WTC11 (cell line): ENCODE measurements at regions not wholly inside any gene's neighbourhood (a gene's known extent, or its start where the extent isn't known, plus 50 kb on each side); places are given as distances from the start of the nearest gene placed in this dataset.

ENCODE experiments used
- CREM ChIP-seq: sonication (generic); formaldehyde crosslinking; IDR thresholded peaks from 2 replicates; pipeline ENCODE4 v1.8.1; 2022; ENCODE audit warnings: mild to moderate bottlenecking, missing genetic modification reagents, moderate library complexity
- JUN ChIP-seq: sonication (generic); formaldehyde crosslinking; IDR thresholded peaks from 2 replicates; pipeline ENCODE4 v1.8.0; 2023; ENCODE audit warnings: mild to moderate bottlenecking, missing genetic modification reagents
- NFE2L1 ChIP-seq: sonication (generic); formaldehyde crosslinking; IDR thresholded peaks from 2 replicates; pipeline ENCODE4 v1.8.1; 2023; ENCODE audit warnings: missing genetic modification reagents
- NR2C2 ChIP-seq: sonication (generic); formaldehyde crosslinking; IDR thresholded peaks from 2 replicates; pipeline ENCODE4 v1.8.0; 2022; ENCODE audit warnings: mild to moderate bottlenecking, missing genetic modification reagents
- TP53 ChIP-seq: sonication (generic); formaldehyde crosslinking; IDR thresholded peaks from 2 replicates; pipeline ENCODE4 v1.8.1; 2023; ENCODE audit warnings: mild to moderate bottlenecking, missing genetic modification reagents
- ZNF219 ChIP-seq: sonication (generic); formaldehyde crosslinking; IDR thresholded peaks from 2 replicates; pipeline ENCODE4 v1.8.0; 2023; ENCODE audit warnings: missing genetic modification reagents, mild to moderate bottlenecking, borderline replicate concordance
- ZNF317 ChIP-seq: sonication (generic); formaldehyde crosslinking; IDR thresholded peaks from 2 replicates; pipeline ENCODE4 v1.8.1; 2023; ENCODE audit warnings: low read depth, mild to moderate bottlenecking, moderate library complexity, missing genetic modification reagents, borderline replicate concordance
- TF ChIP-seq, protein P1 (sequence below): fragments of 200-600 bp; IDR thresholded peaks from 2 replicates; pipeline ENCODE4 v1.8.0; 2022; ENCODE audit warnings: antibody characterized with exemption
- TF ChIP-seq, protein P2 (sequence below): sonication (generic); formaldehyde crosslinking; IDR thresholded peaks from 2 replicates; pipeline ENCODE4 v1.8.0; 2023; ENCODE audit warnings: mild to moderate bottlenecking, missing genetic modification reagents
- TF ChIP-seq, protein P3 (sequence below): sonication (generic); formaldehyde crosslinking; IDR thresholded peaks from 2 replicates; pipeline ENCODE4 v1.8.1; 2022; ENCODE audit warnings: missing genetic modification reagents, borderline replicate concordance
- TF ChIP-seq, protein P4 (sequence below): sonication (generic); formaldehyde crosslinking; IDR thresholded peaks from 2 replicates; pipeline ENCODE4 v1.8.1; 2022; ENCODE audit warnings: mild to moderate bottlenecking, missing genetic modification reagents, moderate library complexity, borderline replicate concordance
- TF ChIP-seq, protein P5 (sequence below): sonication (generic); formaldehyde crosslinking; IDR thresholded peaks from 2 replicates; pipeline ENCODE4 v1.8.0; 2022; ENCODE audit warnings: mild to moderate bottlenecking, missing genetic modification reagents

DNA sequence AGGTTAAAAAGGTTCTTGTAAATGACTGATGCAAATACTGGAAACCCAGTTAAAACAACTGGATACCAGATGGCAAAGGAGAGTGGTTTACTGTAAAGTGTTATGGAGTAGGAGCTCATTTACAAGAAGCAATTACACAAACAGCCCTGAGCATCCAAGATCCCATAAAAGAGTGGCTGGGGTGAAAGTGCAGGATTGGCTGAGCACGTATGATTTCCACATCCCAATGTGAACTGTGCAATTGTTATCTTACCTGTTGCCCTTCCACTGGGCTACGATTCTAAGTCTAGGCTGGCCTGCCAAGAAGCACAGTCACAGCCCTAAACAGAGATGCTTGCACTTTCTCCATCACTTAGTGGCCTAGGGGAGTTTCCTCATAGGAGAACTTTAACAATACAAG, 277.6 kb upstream of the RUNX1 start:
- TF ChIP-seq, protein P1, sequence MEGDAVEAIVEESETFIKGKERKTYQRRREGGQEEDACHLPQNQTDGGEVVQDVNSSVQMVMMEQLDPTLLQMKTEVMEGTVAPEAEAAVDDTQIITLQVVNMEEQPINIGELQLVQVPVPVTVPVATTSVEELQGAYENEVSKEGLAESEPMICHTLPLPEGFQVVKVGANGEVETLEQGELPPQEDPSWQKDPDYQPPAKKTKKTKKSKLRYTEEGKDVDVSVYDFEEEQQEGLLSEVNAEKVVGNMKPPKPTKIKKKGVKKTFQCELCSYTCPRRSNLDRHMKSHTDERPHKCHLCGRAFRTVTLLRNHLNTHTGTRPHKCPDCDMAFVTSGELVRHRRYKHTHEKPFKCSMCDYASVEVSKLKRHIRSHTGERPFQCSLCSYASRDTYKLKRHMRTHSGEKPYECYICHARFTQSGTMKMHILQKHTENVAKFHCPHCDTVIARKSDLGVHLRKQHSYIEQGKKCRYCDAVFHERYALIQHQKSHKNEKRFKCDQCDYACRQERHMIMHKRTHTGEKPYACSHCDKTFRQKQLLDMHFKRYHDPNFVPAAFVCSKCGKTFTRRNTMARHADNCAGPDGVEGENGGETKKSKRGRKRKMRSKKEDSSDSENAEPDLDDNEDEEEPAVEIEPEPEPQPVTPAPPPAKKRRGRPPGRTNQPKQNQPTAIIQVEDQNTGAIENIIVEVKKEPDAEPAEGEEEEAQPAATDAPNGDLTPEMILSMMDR = no peak
- TF ChIP-seq JUN (CRISPR knock-in tag) = no peak
- no peak for TF ChIP-seq NFE2L1 (CRISPR knock-in tag)
- TF ChIP-seq TP53 = no peak
- TF ChIP-seq, protein P2, sequence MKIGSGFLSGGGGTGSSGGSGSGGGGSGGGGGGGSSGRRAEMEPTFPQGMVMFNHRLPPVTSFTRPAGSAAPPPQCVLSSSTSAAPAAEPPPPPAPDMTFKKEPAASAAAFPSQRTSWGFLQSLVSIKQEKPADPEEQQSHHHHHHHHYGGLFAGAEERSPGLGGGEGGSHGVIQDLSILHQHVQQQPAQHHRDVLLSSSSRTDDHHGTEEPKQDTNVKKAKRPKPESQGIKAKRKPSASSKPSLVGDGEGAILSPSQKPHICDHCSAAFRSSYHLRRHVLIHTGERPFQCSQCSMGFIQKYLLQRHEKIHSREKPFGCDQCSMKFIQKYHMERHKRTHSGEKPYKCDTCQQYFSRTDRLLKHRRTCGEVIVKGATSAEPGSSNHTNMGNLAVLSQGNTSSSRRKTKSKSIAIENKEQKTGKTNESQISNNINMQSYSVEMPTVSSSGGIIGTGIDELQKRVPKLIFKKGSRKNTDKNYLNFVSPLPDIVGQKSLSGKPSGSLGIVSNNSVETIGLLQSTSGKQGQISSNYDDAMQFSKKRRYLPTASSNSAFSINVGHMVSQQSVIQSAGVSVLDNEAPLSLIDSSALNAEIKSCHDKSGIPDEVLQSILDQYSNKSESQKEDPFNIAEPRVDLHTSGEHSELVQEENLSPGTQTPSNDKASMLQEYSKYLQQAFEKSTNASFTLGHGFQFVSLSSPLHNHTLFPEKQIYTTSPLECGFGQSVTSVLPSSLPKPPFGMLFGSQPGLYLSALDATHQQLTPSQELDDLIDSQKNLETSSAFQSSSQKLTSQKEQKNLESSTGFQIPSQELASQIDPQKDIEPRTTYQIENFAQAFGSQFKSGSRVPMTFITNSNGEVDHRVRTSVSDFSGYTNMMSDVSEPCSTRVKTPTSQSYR = no peak
- TF ChIP-seq, protein P3, sequence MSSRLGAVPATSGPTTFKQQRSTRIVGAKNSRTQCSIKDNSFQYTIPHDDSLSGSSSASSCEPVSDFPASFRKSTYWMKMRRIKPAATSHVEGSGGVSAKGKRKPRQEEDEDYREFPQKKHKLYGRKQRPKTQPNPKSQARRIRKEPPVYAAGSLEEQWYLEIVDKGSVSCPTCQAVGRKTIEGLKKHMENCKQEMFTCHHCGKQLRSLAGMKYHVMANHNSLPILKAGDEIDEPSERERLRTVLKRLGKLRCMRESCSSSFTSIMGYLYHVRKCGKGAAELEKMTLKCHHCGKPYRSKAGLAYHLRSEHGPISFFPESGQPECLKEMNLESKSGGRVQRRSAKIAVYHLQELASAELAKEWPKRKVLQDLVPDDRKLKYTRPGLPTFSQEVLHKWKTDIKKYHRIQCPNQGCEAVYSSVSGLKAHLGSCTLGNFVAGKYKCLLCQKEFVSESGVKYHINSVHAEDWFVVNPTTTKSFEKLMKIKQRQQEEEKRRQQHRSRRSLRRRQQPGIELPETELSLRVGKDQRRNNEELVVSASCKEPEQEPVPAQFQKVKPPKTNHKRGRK = no peak
- TF ChIP-seq CREM (CRISPR knock-in tag) = no peak
- TF ChIP-seq, protein P4, sequence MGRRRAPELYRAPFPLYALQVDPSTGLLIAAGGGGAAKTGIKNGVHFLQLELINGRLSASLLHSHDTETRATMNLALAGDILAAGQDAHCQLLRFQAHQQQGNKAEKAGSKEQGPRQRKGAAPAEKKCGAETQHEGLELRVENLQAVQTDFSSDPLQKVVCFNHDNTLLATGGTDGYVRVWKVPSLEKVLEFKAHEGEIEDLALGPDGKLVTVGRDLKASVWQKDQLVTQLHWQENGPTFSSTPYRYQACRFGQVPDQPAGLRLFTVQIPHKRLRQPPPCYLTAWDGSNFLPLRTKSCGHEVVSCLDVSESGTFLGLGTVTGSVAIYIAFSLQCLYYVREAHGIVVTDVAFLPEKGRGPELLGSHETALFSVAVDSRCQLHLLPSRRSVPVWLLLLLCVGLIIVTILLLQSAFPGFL = no peak
- no peak for TF ChIP-seq NR2C2
- TF ChIP-seq, protein P5, sequence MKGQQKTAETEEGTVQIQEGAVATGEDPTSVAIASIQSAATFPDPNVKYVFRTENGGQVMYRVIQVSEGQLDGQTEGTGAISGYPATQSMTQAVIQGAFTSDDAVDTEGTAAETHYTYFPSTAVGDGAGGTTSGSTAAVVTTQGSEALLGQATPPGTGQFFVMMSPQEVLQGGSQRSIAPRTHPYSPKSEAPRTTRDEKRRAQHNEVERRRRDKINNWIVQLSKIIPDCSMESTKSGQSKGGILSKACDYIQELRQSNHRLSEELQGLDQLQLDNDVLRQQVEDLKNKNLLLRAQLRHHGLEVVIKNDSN (CRISPR knock-in tag) = no peak
- no peak for TF ChIP-seq ZNF219
- no peak for TF ChIP-seq ZNF317
